HepG2 (cell line): ENCODE measurements at regions not wholly inside any gene's neighbourhood (a gene's known extent, or its start where the extent isn't known, plus 50 kb on each side); places are given as distances from the start of the nearest gene placed in this dataset.
"Not testable (repeated sequence)": the region's sequence is repeated elsewhere in the genome, so short reads cannot be mapped to it uniquely, and the experiment has no call there.

Experiments used
- ATAC-seq: fragments of 200-7000 bp; cut with Tn5 transposase; 3 replicates; pipeline ENCODE4 v1.9.1; 2020; ENCODE audit warnings: mild to moderate bottlenecking, moderate library complexity
- BruUV-seq: library from RNA; stranded (reverse); fragments of 400-500 nt; replicated peaks from 2 replicates; lab custom pipeline; 2021; lab: Mats Ljungman, UMichigan
- CTCF ChIA-PET: fragments of 300-600 bp; formaldehyde crosslinking; extraction: SDS; loops from one replicate; lab custom pipeline; 2021; ENCODE audit warnings: low total read pairs, inconsistent platforms, low intra/inter-chr PET ratio; lab: Yijun Ruan, JAX
- POLR2A ChIA-PET: fragments of 350-600 bp; sonication (Branson Sonifier 250); formaldehyde crosslinking; loops from one replicate; lab custom pipeline; 2020; ENCODE audit warnings: antibody characterized with exemption, inconsistent platforms; lab: Yijun Ruan, JAX
- DNase-seq: peaks from one replicate; pipeline ENCODE4 v3.0.0-alpha.2; 2015; ENCODE audit warnings: low spot score
- FAIRE-seq: peaks from 3 replicates; lab custom pipeline; 2011; peaks lifted over from hg19 to GRCh38; lab: Jason Lieb, UNC
- H2AFZ ChIP-seq: one replicate; pipeline ENCODE4 v1.6.1; 2011; ENCODE audit warnings: low read length, inconsistent platforms
- H3K27ac ChIP-seq: fragments of 300-600 bp; 3 replicates; pipeline ENCODE4 v1.8.0; 2011; ENCODE audit warnings: mixed run types, mild to moderate bottlenecking, mixed read lengths, low read length, inconsistent platforms; ENCODE audit not compliant: insufficient read depth; ENCODE audit errors: extremely low read length
- H3K27me3 ChIP-seq, 2 experiments: fragments of 200-600 bp in 1 of 2; 2 replicates in 1 of 2; 3 replicates in 1 of 2; pipeline versions ENCODE4 v1.6.0 to v1.8.0; 2011; ENCODE audit warnings: low read length in 2 of 2, mild to moderate bottlenecking in 2 of 2, moderate library complexity in 2 of 2, inconsistent platforms in 1 of 2; ENCODE audit not compliant: insufficient read depth in 2 of 2, control insufficient read depth in 1 of 2
- H3K36me3 ChIP-seq, 2 experiments: fragments of 200-600 bp in 1 of 2; replicated peaks in 1 of 2; 2 replicates in 1 of 2; 3 replicates in 1 of 2; pipeline versions ENCODE4 v1.5.1 to v1.8.0; 2011; ENCODE audit warnings: low read length in 2 of 2, inconsistent platforms in 1 of 2; ENCODE audit not compliant: insufficient read depth in 2 of 2, control insufficient read depth in 1 of 2
- H3K4me1 ChIP-seq: 2 replicates; pipeline ENCODE4 v1.5.1; 2012; ENCODE audit warnings: low read length, inconsistent platforms; ENCODE audit not compliant: insufficient read depth
- H3K4me2 ChIP-seq: 2 replicates; pipeline ENCODE4 v1.6.0; 2011; ENCODE audit warnings: low read depth, low read length, inconsistent platforms
- H3K4me3 ChIP-seq, 3 experiments: fragments of 200-600 bp in 1 of 3; sonication (generic), shearing (Covaris generic) in 1 of 3; replicated peaks in 1 of 3; 2 replicates each; pipeline ENCODE4 v1.5.1; 2011 to 2016; ENCODE audit warnings: low read length in 3 of 3, inconsistent platforms in 2 of 3, low read depth in 2 of 3, mild to moderate bottlenecking in 2 of 3, control low read depth in 1 of 3, mixed read lengths in 1 of 3; ENCODE audit not compliant: insufficient read depth in 1 of 3
- H3K79me2 ChIP-seq: one replicate; pipeline ENCODE4 v1.6.1; 2011; ENCODE audit warnings: low read length, inconsistent platforms; ENCODE audit not compliant: insufficient read depth
- H3K9ac ChIP-seq: 2 replicates; pipeline ENCODE4 v1.6.0; 2011; ENCODE audit warnings: mild to moderate bottlenecking, low read depth, low read length, inconsistent platforms; ENCODE audit not compliant: insufficient read depth
- H3K9me3 ChIP-seq: 2 replicates; pipeline ENCODE4 v1.5.1; 2012; ENCODE audit warnings: mild to moderate bottlenecking, low read length
- H4K20me1 ChIP-seq: 2 replicates; pipeline ENCODE4 v1.6.0; 2011; ENCODE audit warnings: inconsistent platforms, mild to moderate bottlenecking, low read length, moderate library complexity; ENCODE audit not compliant: insufficient read depth
- CBX1 ChIP-seq: IDR thresholded peaks from one replicate; pipeline ENCODE4 v1.6.1; 2016; ENCODE audit warnings: antibody characterized with exemption, low read depth
- ERF ChIP-seq: IDR thresholded peaks from 2 replicates; pipeline ENCODE4 v1.6.1; 2018; ENCODE audit warnings: missing biosample characterization, missing genetic modification reagents
- ZNF83 ChIP-seq: sonication (generic); formaldehyde crosslinking; IDR thresholded peaks from 2 replicates; pipeline ENCODE4 v1.4.0; 2020; ENCODE audit warnings: missing genetic modification reagents, mild to moderate bottlenecking, borderline replicate concordance
- WGBS: methylation state at CpG from one replicate; pipeline ENCODE4 v1.1.6; 2017; ENCODE audit warnings: low lambda C conversion rate; 5-methylcytosine and 5-hydroxymethylcytosine counted together
- in situ Hi-C: cut with HindIII; loops from 2 replicates; pipeline ENCODE4 v1.10.0; 2017; ENCODE audit warnings: low pct_unique_long_range_greater_than_20kb; ENCODE audit not compliant: extremely low pct_ligation_motif_present
- intact Hi-C: fragments of 100-400 bp; cut with micrococcal nuclease; formaldehyde crosslinking; loops from one replicate; pipeline ENCODE4 v1.10.0; 2022; ENCODE audit not compliant: unreplicated experiment
- TF ChIP-seq, protein P1 (sequence below): IDR thresholded peaks from 2 replicates; pipeline ENCODE4 v1.6.1; 2016; ENCODE audit warnings: low read depth, missing genetic modification reagents, missing compliant biosample characterization
- TF ChIP-seq, protein P2 (sequence below): sonication (generic); formaldehyde crosslinking; IDR thresholded peaks from 2 replicates; pipeline ENCODE4 v1.5.0; 2020; ENCODE audit warnings: mild to moderate bottlenecking, missing genetic modification reagents, borderline replicate concordance

DNA sequence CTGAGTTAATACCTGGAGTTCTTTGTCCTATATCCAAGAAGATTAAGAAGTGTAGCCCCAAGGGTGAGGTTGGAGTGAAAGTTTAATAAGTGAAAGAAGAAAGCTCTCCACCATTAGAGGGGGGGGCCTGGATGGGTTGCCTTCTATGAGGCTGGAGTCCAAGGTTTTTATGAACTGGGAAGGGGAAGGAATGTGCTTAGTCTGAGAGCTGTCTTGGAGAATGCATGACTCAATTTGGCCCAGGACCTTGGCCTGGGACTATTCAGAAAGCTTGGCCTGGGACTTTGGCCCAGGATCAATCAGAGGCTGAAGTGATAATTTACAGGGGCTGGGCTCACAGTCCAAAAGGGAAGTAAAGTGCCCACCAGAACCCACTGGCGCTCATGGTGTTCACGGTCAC lies 1049.0 kb upstream of the GRIA3 start (continued):
- TF ChIP-seq, protein P1, sequence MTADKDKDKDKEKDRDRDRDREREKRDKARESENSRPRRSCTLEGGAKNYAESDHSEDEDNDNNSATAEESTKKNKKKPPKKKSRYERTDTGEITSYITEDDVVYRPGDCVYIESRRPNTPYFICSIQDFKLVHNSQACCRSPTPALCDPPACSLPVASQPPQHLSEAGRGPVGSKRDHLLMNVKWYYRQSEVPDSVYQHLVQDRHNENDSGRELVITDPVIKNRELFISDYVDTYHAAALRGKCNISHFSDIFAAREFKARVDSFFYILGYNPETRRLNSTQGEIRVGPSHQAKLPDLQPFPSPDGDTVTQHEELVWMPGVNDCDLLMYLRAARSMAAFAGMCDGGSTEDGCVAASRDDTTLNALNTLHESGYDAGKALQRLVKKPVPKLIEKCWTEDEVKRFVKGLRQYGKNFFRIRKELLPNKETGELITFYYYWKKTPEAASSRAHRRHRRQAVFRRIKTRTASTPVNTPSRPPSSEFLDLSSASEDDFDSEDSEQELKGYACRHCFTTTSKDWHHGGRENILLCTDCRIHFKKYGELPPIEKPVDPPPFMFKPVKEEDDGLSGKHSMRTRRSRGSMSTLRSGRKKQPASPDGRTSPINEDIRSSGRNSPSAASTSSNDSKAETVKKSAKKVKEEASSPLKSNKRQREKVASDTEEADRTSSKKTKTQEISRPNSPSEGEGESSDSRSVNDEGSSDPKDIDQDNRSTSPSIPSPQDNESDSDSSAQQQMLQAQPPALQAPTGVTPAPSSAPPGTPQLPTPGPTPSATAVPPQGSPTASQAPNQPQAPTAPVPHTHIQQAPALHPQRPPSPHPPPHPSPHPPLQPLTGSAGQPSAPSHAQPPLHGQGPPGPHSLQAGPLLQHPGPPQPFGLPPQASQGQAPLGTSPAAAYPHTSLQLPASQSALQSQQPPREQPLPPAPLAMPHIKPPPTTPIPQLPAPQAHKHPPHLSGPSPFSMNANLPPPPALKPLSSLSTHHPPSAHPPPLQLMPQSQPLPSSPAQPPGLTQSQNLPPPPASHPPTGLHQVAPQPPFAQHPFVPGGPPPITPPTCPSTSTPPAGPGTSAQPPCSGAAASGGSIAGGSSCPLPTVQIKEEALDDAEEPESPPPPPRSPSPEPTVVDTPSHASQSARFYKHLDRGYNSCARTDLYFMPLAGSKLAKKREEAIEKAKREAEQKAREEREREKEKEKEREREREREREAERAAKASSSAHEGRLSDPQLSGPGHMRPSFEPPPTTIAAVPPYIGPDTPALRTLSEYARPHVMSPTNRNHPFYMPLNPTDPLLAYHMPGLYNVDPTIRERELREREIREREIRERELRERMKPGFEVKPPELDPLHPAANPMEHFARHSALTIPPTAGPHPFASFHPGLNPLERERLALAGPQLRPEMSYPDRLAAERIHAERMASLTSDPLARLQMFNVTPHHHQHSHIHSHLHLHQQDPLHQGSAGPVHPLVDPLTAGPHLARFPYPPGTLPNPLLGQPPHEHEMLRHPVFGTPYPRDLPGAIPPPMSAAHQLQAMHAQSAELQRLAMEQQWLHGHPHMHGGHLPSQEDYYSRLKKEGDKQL (CRISPR knock-in tag) = no peak
- TF ChIP-seq ERF (CRISPR knock-in tag) = no peak
- TF ChIP-seq CBX1 = no peak
- TF ChIP-seq, protein P2, sequence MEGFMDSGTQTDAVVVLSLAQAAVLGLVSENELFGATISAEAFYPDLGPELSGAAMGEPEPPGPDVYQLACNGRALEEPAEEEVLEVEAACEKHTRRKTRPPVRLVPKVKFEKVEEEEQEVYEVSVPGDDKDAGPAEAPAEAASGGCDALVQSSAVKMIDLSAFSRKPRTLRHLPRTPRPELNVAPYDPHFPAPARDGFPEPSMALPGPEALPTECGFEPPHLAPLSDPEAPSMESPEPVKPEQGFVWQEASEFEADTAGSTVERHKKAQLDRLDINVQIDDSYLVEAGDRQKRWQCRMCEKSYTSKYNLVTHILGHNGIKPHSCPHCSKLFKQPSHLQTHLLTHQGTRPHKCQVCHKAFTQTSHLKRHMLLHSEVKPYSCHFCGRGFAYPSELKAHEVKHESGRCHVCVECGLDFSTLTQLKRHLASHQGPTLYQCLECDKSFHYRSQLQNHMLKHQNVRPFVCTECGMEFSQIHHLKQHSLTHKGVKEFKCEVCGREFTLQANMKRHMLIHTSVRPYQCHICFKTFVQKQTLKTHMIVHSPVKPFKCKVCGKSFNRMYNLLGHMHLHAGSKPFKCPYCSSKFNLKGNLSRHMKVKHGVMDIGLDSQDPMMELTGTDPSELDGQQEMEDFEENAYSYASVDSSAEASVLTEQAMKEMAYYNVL (CRISPR knock-in tag) = no peak
- no peak for TF ChIP-seq ZNF83 (CRISPR knock-in tag)

DNA sequence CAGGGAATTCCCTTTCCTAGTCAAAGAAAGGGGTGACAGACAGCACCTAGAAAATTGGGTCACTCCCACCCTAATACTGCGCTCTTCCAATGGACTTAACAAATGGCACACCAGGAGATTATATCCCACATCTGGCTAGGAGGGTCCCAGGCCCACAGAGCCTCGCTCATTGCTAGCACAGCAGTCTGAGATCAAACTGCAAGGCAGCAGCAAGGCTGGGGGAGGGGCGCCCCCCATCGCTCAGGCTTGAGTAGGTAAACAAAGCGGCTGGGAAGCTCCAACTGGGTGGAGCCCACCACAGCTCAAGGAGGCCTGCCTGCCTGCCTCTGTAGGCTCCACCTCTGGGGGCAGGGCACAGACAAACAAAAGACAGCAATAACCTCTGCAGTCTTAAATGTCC lies 1043.9 kb upstream of the GRIA3 start:
- H3K27ac ChIP-seq, H2AFZ ChIP-seq, H3K9me3 ChIP-seq, intact Hi-C loops, H4K20me1 ChIP-seq, POLR2A ChIA-PET, H3K27me3 ChIP-seq, in situ Hi-C loops, H3K79me2 ChIP-seq, H3K4me1 ChIP-seq, H3K36me3 ChIP-seq, DNase-seq, CTCF ChIA-PET, H3K4me3 ChIP-seq, ATAC-seq, H3K4me2 ChIP-seq, FAIRE-seq, H3K9ac ChIP-seq, BruUV-seq: not testable (repeated sequence)
- no CpG with 5 or more reads among the region's 5 CpGs for WGBS
